Stimulated activated naive B cell treated with anti-CD40 and anti-IgM and Interleukin-4, amounts not matched to agents 10 μg/mL and 1 μg/mL and 100 μg/mL, for 72 hours (primary cell): ENCODE measurements at regions not wholly inside any gene's neighbourhood (a gene's known extent, or its start where the extent isn't known, plus 50 kb on each side); places are given as distances from the start of the nearest gene placed in this dataset.
"Not testable (repeated sequence)": the region's sequence is repeated elsewhere in the genome, so short reads cannot be mapped to it uniquely, and the experiment has no call there.

Source experiments
- ATAC-seq, 2 donors: fragments of 150-1000 bp; cut with Tn5 transposase; replicated peaks; 2 replicates each; pipeline ENCODE4 v1.10.0; 2021; ENCODE audit warnings: moderate library complexity in 1 of 2
- DNase-seq: peaks from one replicate; pipeline ENCODE4 v3.0.0; 2021
- H3K27ac Mint-ChIP-seq: one replicate; pipeline ENCODE4 v1.8.0; 2022; ENCODE audit warnings: mild to moderate bottlenecking, mixed read lengths
- H3K27me3 Mint-ChIP-seq, 2 donors: one replicate each; pipeline ENCODE4 v1.8.0; 2022; ENCODE audit warnings: mixed read lengths in 2 of 2
- H3K36me3 Mint-ChIP-seq, 2 donors: one replicate each; pipeline ENCODE4 v1.8.0; 2022; ENCODE audit warnings: mixed read lengths in 2 of 2, mild to moderate bottlenecking in 1 of 2
- H3K4me1 Mint-ChIP-seq, 2 donors: one replicate each; pipeline ENCODE4 v1.8.0; 2022; ENCODE audit warnings: mixed read lengths in 2 of 2, mild to moderate bottlenecking in 1 of 2
- H3K4me3 Mint-ChIP-seq, 2 donors: one replicate each; pipeline ENCODE4 v1.8.0; 2022; ENCODE audit warnings: mild to moderate bottlenecking in 2 of 2, mixed read lengths in 2 of 2, moderate library complexity in 1 of 2
- H3K9me3 Mint-ChIP-seq, 2 donors: one replicate each; pipeline ENCODE4 v1.8.0; 2022; ENCODE audit warnings: mixed read lengths in 2 of 2, mild to moderate bottlenecking in 1 of 2

- Mint-ChIP-seq H3K4me3 (no peak overlapping the region), H3K27ac (no peak overlapping the region), H3K27me3 (no peaks in the 10 kb centered on the region), H3K36me3 (no peaks in the 10 kb centered on the region), H3K9me3 (peaks cover 2 to 3% of the 10 kb centered on the region in 2 donors), H3K4me1 (peaks cover 0 to 5% of the 10 kb centered on the region in 2 donors)
- DNase-seq = no peak
- no peak for ATAC-seq
These were observed 380.4 kb upstream of the SORCS1 start for GRCh38 chr10:107544706-107545520.

- peaks cover 0 to 5% of the 10 kb centered on the region in 2 donors for H3K4me1 Mint-ChIP-seq
- H3K36me3 Mint-ChIP-seq = no peaks in the 10 kb centered on the region
- H3K27me3 Mint-ChIP-seq = no peaks in the 10 kb centered on the region
- no peak overlapping the region for H3K4me3 Mint-ChIP-seq
- no peak overlapping the region for H3K27ac Mint-ChIP-seq
- DNase-seq (no peak), ATAC-seq (no peak)
- H3K9me3 Mint-ChIP-seq = peaks cover 5 to 6% of the 10 kb centered on the region in 2 donors
These were observed 378.1 kb upstream of the SORCS1 start for GRCh38 chr10:107542607-107543006.

- H3K9me3 Mint-ChIP-seq = peaks cover 5 to 6% of the 10 kb centered on the region in 2 donors
- H3K27me3 Mint-ChIP-seq = no peaks in the 10 kb centered on the region
- H3K27ac Mint-ChIP-seq = no peak overlapping the region
- ATAC-seq (no peak), DNase-seq (no peak)
- no peaks in the 10 kb centered on the region for H3K36me3 Mint-ChIP-seq
- peaks cover 0 to 5% of the 10 kb centered on the region in 2 donors for H3K4me1 Mint-ChIP-seq
- no peak overlapping the region for H3K4me3 Mint-ChIP-seq
These were observed 377.5 kb upstream of the SORCS1 start for GRCh38 chr10:107542016-107542415.

- no peaks in the 10 kb centered on the region for H3K27me3 Mint-ChIP-seq
- peaks cover 5 to 6% of the 10 kb centered on the region in 2 donors for H3K9me3 Mint-ChIP-seq
- no peaks in the 10 kb centered on the region for H3K36me3 Mint-ChIP-seq
- no peak for DNase-seq
- no peak overlapping the region for H3K27ac Mint-ChIP-seq
- H3K4me1 Mint-ChIP-seq = peaks cover 0 to 3% of the 10 kb centered on the region in 2 donors
- ATAC-seq = no peak
- no peak overlapping the region for H3K4me3 Mint-ChIP-seq
These were observed 376.5 kb upstream of the SORCS1 start for GRCh38 chr10:107540981-107541380.

- ATAC-seq (no peak), DNase-seq (no peak)
- no peak overlapping the region for H3K4me3 Mint-ChIP-seq
- H3K9me3 Mint-ChIP-seq = peaks cover 0 to 2% of the 10 kb centered on the region in 2 donors
- H3K36me3 Mint-ChIP-seq = no peaks in the 10 kb centered on the region
- H3K27ac Mint-ChIP-seq = no peak overlapping the region
- H3K27me3 Mint-ChIP-seq = no peaks in the 10 kb centered on the region
- H3K4me1 Mint-ChIP-seq = no peaks in the 10 kb centered on the region
These were observed 364.8 kb upstream of the SORCS1 start for GRCh38 chr10:107529350-107529749.

GRCh38 chr10:107520348-107520747, 355.8 kb upstream of the SORCS1 start:
- Mint-ChIP-seq H3K27me3 (no peaks in the 10 kb centered on the region), H3K9me3 (peaks cover 5 to 6% of the 10 kb centered on the region in 2 donors), H3K4me3 (no peak overlapping the region), H3K27ac (no peak overlapping the region), H3K36me3 (no peaks in the 10 kb centered on the region), H3K4me1 (no peaks in the 10 kb centered on the region)
- DNase-seq (no peak), ATAC-seq (no peak)

- no peak for DNase-seq
- H3K9me3 Mint-ChIP-seq = peaks cover 5 to 6% of the 10 kb centered on the region in 2 donors
- no peaks in the 10 kb centered on the region for H3K36me3 Mint-ChIP-seq
- no peak for ATAC-seq
- H3K27me3 Mint-ChIP-seq = no peaks in the 10 kb centered on the region
- no peak overlapping the region for H3K4me3 Mint-ChIP-seq
- no peak overlapping the region for H3K27ac Mint-ChIP-seq
- no peaks in the 10 kb centered on the region for H3K4me1 Mint-ChIP-seq
These were observed 353.3 kb upstream of the SORCS1 start for GRCh38 chr10:107517811-107518210.

- Mint-ChIP-seq H3K4me1 (no peaks in the 10 kb centered on the region), H3K36me3 (no peaks in the 10 kb centered on the region), H3K9me3 (peaks cover 5 to 6% of the 10 kb centered on the region in 2 donors), H3K27me3 (no peaks in the 10 kb centered on the region), H3K27ac (no peak overlapping the region), H3K4me3 (no peak overlapping the region)
- ATAC-seq (no peak), DNase-seq (no peak)
These were observed 351.8 kb upstream of the SORCS1 start for GRCh38 chr10:107516349-107516748.

- not testable (repeated sequence) for H3K4me3 Mint-ChIP-seq, H3K27ac Mint-ChIP-seq, H3K4me1 Mint-ChIP-seq, DNase-seq, ATAC-seq, H3K27me3 Mint-ChIP-seq, H3K36me3 Mint-ChIP-seq
- H3K9me3 Mint-ChIP-seq = peaks cover 6 to 16% of the 10 kb centered on the region in 2 donors
These were observed 339.5 kb upstream of the SORCS1 start for GRCh38 chr10:107504011-107504410.

- Mint-ChIP-seq H3K36me3 (peaks cover 0 to 3% of the 10 kb centered on the region in 2 donors), H3K27me3 (no peaks in the 10 kb centered on the region), H3K9me3 (peaks cover 6 to 14% of the 10 kb centered on the region in 2 donors), H3K4me3 (no peak overlapping the region), H3K4me1 (no peaks in the 10 kb centered on the region), H3K27ac (no peak overlapping the region)
- ATAC-seq (no peak), DNase-seq (no peak)
These were observed 337.9 kb upstream of the SORCS1 start for GRCh38 chr10:107502229-107502985.

GRCh38 chr10:107498983-107499382, 334.5 kb upstream of the SORCS1 start:
- Mint-ChIP-seq H3K4me1 (no peaks in the 10 kb centered on the region), H3K27ac (no peak overlapping the region), H3K9me3 (peaks cover 6 to 8% of the 10 kb centered on the region in 2 donors), H3K4me3 (no peak overlapping the region), H3K27me3 (no peaks in the 10 kb centered on the region), H3K36me3 (peaks cover 0 to 3% of the 10 kb centered on the region in 2 donors)
- no peak for ATAC-seq
- DNase-seq = no peak

GRCh38 chr10:107497024-107497423, 332.5 kb upstream of the SORCS1 start:
- ATAC-seq = no peak
- Mint-ChIP-seq H3K4me3 (no peak overlapping the region), H3K27me3 (no peaks in the 10 kb centered on the region), H3K27ac (no peak overlapping the region), H3K9me3 (peaks cover 2 to 3% of the 10 kb centered on the region in 2 donors), H3K4me1 (no peaks in the 10 kb centered on the region), H3K36me3 (no peaks in the 10 kb centered on the region)
- DNase-seq = no peak

GRCh38 chr10:107496594-107496993, 332.1 kb upstream of the SORCS1 start:
- Mint-ChIP-seq H3K36me3 (no peaks in the 10 kb centered on the region), H3K4me3 (no peak overlapping the region), H3K27ac (no peak overlapping the region), H3K27me3 (no peaks in the 10 kb centered on the region), H3K4me1 (no peaks in the 10 kb centered on the region), H3K9me3 (peaks cover 2 to 3% of the 10 kb centered on the region in 2 donors)
- no peak for DNase-seq
- ATAC-seq = no peak

- DNase-seq (no peak), ATAC-seq (no peak)
- no peaks in the 10 kb centered on the region for H3K27me3 Mint-ChIP-seq
- peaks cover 2 to 3% of the 10 kb centered on the region in 2 donors for H3K9me3 Mint-ChIP-seq
- H3K27ac Mint-ChIP-seq = no peak overlapping the region
- H3K4me1 Mint-ChIP-seq = no peaks in the 10 kb centered on the region
- H3K4me3 Mint-ChIP-seq = no peak overlapping the region
- no peaks in the 10 kb centered on the region for H3K36me3 Mint-ChIP-seq
These were observed 327.9 kb upstream of the SORCS1 start for GRCh38 chr10:107492389-107492788.

GRCh38 chr10:107490389-107490788, 325.9 kb upstream of the SORCS1 start:
- ATAC-seq = no peak
- H3K27me3 Mint-ChIP-seq = no peaks in the 10 kb centered on the region
- H3K27ac Mint-ChIP-seq = no peak overlapping the region
- H3K4me3 Mint-ChIP-seq = no peak overlapping the region
- no peaks in the 10 kb centered on the region for H3K4me1 Mint-ChIP-seq
- H3K36me3 Mint-ChIP-seq = no peaks in the 10 kb centered on the region
- peaks cover 2 to 3% of the 10 kb centered on the region in 2 donors for H3K9me3 Mint-ChIP-seq
- no peak for DNase-seq
